HEK293T (cell line): ENCODE measurements at regions not wholly inside any gene's neighbourhood (a gene's known extent, or its start where the extent isn't known, plus 50 kb on each side); places are given as distances from the start of the nearest gene placed in this dataset.

ENCODE experiments used
- FOXM1 ChIP-seq: fragments of 450-650 bp; IDR thresholded peaks from 2 replicates; pipeline ENCODE4 v1.6.1; 2017; ENCODE audit warnings: mild to moderate bottlenecking, borderline replicate concordance
- HDGF ChIP-seq: fragments of 450-650 bp; IDR thresholded peaks from 2 replicates; pipeline ENCODE4 v1.6.1; 2017; ENCODE audit warnings: antibody characterized with exemption, borderline replicate concordance
- NFRKB ChIP-seq: fragments of 450-650 bp; IDR thresholded peaks from 2 replicates; pipeline ENCODE4 v1.6.1; 2016; ENCODE audit warnings: mild to moderate bottlenecking, moderate library complexity
- SP1 ChIP-seq: fragments of 450-650 bp; IDR thresholded peaks from 2 replicates; pipeline ENCODE4 v1.6.1; 2017
- TF ChIP-seq, protein P1 (sequence below): fragments of 450-650 bp; IDR thresholded peaks from 2 replicates; pipeline ENCODE4 v1.6.1; 2016

DNA sequence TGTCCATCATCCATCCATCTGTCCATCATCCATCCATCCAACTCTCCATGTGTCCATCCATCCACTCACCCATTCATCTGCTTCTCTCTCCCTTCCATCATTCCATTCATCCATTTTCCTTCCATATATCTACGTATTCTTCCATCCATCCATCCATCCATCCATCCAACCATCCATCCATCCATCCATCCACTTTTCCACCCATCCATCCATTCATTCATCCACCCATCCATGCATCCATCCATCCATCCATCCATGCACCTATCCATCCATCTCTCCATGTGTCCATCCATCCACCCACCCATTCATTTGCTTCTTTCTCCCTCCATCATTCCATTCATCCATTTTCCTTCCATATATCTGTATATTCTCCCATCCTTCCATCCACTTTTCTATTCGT, 214.0 kb upstream of the RTL1 start:
- TF ChIP-seq HDGF (no peak), SP1 (no peak), FOXM1 (no peak), NFRKB (no peak)
- TF ChIP-seq, protein P1, sequence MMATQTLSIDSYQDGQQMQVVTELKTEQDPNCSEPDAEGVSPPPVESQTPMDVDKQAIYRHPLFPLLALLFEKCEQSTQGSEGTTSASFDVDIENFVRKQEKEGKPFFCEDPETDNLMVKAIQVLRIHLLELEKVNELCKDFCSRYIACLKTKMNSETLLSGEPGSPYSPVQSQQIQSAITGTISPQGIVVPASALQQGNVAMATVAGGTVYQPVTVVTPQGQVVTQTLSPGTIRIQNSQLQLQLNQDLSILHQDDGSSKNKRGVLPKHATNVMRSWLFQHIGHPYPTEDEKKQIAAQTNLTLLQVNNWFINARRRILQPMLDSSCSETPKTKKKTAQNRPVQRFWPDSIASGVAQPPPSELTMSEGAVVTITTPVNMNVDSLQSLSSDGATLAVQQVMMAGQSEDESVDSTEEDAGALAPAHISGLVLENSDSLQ: no peak
